GM19395 (cell line): ENCODE measurements at regions not wholly inside any gene's neighbourhood (a gene's known extent, or its start where the extent isn't known, plus 50 kb on each side); places are given as distances from the start of the nearest gene placed in this dataset.
"Not testable (repeated sequence)": the region's sequence is repeated elsewhere in the genome, so short reads cannot be mapped to it uniquely, and the experiment has no call there.

ENCODE experiments used
- ATAC-seq: cut with Tn5 transposase; IDR thresholded peaks from one replicate; pipeline ENCODE4 v1.9.1; 2021; ENCODE audit warnings: mild to moderate bottlenecking, moderate library complexity; ENCODE audit not compliant: unreplicated experiment

DNA sequence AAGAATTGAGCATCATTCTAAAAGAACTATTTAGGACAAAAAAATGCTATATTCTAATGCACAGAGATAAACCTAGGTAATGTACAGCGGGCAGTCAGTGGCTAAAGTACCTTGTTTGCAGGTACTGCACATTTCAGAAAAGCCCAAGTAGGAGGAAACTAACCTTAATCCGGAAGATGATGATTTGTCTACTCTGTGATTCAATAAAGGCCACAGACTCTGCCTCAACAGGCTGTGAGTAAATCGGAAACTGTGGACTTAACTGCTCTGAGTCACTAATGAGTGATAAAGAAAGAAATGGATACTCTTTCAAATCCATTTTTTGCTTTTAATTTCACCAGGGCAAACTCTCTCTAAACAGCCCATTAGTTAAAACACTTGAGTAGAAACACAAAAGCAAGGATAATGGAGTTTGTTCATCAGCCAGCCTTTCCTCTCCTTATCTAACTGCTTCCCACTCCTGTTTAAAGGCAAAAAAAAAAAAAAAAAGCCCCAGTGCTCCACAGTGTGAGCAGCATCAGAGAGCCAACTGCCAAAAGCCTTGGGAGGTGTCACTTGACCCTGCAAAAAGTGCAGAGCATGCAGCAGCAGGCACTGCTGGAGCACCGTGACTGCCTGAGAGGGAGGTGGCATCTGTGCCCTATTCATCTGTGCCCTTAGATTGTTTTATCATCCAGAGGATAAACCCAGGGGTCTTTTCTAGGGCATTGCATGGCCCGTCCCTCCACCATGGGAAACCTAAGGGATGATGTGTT lies 187.7 kb downstream of the SATB1 start:
- peak; percentile 92 for ATAC-seq

- ATAC-seq, result no peak
Measured at GRCh38 chr3:18236726-18237125, 188.4 kb downstream of the SATB1 start.

DNA sequence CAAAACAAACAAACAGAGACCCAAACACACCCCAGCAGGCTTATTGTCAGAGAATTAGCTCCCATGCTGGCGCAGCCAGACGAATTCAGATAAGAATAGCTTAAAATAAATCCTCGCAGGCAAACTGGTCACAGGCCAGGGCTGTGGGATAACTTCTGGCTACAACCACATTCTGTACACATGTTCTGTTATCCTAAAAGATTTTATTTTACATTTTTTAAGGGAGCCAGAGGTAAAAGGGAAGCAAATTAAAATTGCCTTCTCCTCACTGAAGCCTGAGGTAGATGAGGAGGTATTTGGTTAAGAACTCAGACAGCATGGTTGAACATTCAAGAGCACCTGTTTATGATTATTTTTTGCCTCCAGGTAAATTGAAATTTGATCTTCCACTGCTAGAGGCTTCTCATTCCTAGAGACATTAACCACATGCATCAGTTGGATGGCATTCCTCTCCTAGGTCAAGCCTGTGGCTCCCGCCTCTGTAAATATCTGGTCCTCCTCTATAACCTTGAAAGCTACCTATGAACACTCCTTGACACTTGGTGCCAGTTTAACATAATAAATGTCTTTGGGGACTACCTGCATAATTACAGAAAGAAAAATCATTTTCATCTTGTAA lies 190.3 kb downstream of the SATB1 start:
- no peak for ATAC-seq

DNA sequence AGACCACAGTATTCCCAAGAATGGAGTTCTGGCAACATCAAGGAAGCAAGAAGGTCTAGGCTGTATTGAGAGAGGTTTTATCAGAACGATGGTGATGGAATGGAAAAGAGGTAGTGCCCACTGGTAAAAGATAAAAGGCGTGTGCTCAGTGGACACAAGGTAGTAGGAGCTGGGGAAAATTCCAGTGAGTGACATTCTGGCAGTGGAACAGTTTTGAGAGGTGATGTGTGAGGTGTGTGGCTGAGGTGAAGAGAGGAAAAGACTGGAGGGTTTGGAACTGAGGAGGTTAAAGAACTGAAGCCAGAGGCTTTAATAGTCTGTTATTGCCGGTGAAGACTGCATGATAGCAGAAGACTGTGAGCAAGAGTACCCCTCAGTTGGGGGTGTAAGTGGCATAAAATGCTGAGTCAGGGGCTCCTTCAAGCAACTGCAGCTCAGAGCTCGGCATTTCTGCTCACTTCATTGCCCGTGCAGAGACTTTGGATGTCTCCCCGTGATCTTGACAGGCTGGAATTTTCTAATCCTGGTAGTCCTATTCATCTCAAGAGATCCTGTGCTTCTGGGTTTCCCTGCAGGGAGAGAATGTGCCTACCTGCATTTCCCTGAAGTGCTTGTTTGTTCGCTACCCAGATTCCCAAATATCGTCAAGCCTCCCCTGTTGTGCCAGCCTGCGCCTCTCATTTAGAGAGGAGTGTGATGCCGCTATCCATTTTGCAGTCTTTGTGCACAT lies 191.0 kb downstream of the SATB1 start:
- no peak for ATAC-seq

DNA sequence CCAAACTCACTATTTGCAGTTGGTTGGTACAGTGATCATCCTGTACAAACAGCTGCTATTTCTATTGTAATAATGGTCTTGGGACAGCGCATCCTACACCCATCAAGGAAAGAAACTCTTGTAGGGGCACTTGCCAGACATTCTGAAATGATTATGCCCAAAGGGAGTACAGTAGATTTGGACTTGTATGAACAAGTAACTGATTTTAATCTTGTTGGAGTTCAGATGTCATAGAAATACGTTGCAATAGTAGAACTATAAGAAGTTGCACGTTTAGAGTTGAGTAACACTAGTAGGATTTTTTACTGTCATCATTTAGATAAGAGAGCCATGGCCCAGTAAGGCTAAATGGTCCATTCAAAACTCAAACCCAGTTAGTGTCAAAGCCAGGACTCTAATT lies 192.8 kb downstream of the SATB1 start:
- ATAC-seq, result no peak

- no peak for ATAC-seq
Measured at GRCh38 chr3:18228060-18228459, 197.1 kb downstream of the SATB1 start.

- ATAC-seq, result no peak
Measured at GRCh38 chr3:18225709-18226108, 199.4 kb downstream of the SATB1 start.

DNA sequence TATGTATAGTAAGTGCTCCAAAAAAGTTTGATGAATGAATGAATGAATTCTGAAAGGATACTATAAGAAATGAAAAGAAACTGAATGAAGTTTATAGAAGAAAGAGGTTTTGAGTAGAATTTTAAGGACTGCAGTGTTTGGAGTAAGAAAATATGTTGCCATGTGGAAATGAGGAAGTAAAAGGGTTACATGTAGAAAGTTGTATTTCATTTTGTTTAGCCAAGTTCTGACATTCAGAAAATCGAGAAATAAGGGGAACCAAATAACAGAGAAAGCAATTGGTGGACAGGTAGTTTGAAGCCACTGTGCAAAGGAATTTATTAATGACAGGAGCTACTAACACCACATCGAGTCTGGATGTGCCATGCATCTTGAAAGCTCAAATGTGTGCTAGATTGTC lies 200.7 kb downstream of the SATB1 start:
- no peak for ATAC-seq

GRCh38 chr3:18223974-18224373 lies 201.2 kb downstream of the SATB1 start:
- ATAC-seq, result peak; percentile 50

DNA sequence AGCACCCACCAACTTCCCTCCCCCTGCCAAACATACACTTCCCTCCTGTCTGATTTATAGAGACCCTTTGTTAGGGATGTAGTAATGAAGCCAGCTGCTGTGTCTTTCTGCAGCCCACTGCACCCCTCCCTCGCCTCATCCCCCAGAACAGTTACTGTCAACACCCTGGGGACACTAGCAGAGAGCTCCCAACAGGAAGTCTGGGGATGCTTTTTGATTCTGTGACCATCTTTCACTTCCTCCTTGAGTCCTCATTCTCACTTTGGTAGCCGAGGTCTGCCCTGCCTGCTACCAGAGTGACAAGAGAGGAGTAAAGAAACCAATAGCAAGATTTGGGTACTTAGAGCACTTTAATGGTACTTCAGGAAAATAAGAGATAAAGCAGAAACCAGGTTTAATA lies 201.6 kb downstream of the SATB1 start:
- peak; percentile 99 for ATAC-seq

DNA sequence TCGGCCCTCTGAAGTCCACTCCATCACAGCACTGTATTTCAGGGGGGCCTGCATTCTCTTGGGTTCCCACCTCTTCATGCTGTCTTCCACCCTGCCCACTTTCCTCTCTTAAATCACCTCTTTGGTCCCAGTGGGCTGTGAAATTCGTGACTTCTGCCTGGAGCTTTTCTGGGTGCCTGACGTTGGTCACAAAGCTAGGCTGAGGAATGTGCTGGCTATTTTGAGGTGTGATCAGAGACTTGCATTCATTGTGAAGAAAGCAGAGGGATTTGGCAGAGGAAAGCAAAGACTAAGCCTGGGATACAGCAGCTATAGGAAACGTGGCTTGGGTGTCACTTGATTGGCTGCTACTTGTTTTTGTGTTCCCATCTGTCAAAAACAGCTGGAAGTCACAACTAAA lies 202.5 kb downstream of the SATB1 start:
- no peak for ATAC-seq

DNA sequence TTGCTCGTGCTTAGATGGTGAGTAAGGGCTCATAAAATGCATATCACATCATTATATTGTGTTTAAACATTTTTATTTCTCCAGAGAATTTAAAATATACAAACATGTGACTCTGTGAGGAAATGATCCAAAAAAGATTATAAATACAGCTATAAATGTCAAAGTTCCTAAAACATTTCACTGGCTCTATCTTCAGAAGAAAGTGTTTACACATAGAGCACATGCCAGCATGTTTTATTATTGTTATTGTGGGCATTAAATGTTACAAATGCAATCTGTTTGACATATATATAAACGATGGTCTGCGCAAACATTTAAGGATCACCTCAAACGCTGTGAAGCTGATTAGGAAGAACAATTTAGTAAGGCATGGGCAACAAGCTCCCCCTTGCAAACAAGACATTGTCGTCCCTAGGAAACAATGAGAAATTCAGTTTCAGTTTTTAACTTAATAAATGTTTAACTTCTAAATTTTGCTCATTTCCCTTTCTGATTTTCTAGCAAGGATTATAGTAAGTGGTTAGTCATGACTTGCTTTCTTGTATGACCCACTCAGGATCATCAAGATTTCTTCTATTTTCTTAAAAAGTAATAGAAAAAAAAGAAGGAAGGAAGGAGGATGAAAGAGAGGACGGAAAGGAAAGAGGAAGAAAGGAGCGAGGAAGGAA lies 207.5 kb downstream of the SATB1 start:
- ATAC-seq, result peak; percentile 57

DNA sequence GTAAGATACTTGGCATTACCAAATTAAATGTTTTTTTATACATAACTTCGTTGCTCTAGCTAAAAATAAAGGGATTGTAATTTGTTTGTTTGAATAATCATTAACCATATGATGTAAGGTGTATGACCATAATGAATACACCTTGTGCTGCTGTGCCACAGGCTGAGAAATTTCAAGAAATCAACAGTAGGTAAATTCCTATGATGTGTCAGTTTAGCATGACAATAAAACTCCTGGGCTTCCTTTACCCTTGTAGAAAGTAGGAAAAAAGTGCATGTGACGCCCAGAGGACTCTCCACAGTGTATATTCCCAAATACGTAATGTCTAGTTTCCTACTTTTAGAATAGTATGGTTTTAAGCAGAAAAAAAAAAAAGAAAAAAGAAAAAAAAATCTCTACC lies 208.1 kb downstream of the SATB1 start:
- no peak for ATAC-seq

DNA sequence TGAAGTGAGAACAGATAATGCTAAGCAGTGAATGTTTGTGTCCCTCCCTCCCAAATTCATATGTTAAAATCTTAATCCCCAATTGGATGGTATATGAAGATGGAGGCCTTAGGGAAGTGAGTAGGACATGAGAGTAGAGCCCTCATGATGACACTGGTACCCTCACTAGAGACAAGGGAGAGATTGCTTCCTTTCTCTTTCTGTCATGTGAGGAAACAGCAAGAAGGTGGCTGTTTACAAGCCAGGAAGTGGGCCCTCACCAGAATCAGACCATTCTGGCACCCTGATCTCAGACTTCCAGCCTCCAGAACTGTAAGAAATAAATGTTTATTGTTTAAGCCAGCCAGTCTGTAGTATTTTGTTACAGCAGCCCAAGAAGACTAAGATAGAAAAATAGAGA lies 209.5 kb downstream of the SATB1 start:
- no peak for ATAC-seq

GRCh38 chr3:18211116-18211515 lies 214.0 kb downstream of the SATB1 start:
- ATAC-seq, result no peak

GRCh38 chr3:18208856-18209255 lies 216.3 kb downstream of the SATB1 start:
- ATAC-seq, result no peak

DNA sequence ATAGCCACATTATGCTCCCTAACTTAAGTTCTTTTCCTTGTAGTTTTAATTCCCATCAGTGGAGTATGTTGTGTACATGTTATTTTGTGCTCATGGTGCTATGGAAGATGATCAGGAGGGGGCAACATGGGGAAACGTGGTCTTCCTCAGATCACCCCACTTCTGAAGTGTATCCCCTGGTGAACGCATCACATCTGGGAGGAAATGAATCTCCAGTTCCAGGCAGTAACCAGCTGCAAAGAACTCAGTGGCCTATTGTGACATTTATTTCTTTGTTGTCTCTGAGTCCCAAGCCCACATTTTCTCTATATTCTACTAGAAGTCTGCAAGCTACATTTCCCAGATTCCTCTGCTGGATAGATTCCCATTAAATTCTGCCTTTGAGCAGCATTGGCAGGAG lies 217.0 kb downstream of the SATB1 start:
- ATAC-seq, result no peak

GRCh38 chr3:18207226-18207625 lies 217.9 kb downstream of the SATB1 start:
- ATAC-seq, result no peak

GRCh38 chr3:18205701-18206100 lies 219.4 kb downstream of the SATB1 start:
- ATAC-seq, result not testable (repeated sequence)

DNA sequence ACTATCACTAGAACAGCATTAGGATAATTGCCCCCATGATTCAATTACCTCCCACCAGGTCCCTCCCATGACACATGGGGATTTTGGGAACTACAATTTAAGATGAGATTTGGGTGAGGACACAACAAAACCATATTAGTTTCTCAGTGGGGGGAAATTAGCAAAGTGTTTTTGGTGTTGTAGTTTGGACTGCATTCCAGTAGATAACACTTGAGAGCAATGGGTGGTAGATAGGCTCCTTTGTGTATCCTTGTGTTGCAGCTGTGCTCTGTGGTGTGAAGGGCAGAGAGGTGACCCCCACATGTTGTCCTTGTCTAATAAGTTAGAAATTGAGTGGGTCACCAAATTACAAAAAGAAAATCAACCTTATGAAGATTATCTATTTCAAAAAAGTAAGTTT lies 223.8 kb downstream of the SATB1 start:
- no peak for ATAC-seq

DNA sequence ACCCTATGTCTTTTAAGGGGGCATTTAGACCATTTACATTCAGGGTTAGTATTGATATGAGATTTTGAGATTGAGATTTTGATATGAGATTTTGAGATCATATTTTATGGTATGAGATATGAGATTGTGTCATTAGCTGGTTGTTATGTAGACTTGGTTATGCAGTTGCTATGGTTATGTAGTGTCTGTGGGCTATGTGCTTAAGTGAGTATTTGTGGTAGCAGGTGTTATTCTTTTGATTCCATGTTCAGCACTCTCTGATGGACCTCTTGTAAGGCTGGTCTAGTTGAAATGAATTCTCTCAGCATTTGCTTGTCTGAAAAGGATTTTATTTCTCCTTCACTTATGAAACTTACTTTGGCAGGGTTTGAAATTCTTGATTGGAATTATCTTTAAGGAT lies 225.4 kb downstream of the SATB1 start:
- no peak for ATAC-seq

DNA sequence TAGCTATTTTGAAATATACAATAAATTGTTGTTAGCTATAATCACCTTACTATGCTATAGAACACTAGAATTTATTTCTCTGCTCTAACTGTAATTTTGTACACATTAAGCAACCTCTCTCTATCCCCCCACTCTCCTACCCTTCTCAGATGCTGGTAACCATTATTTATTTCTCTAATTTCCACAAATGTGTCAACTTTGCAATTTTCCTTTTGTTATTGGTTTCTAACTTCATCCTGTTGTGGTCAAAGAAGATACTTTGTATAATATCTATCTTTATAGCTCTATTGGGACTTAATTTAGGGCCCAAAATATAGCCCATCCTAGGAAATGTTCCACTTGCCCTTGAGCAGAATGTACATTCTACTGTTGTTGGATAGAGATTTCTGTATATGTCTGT lies 229.3 kb downstream of the SATB1 start:
- ATAC-seq, result no peak
